ENCODE measurements at regions not wholly inside any gene's neighbourhood (a gene's known extent, or its start where the extent isn't known, plus 50 kb on each side); places are given as distances from the start of the nearest gene placed in this dataset.

DNA sequence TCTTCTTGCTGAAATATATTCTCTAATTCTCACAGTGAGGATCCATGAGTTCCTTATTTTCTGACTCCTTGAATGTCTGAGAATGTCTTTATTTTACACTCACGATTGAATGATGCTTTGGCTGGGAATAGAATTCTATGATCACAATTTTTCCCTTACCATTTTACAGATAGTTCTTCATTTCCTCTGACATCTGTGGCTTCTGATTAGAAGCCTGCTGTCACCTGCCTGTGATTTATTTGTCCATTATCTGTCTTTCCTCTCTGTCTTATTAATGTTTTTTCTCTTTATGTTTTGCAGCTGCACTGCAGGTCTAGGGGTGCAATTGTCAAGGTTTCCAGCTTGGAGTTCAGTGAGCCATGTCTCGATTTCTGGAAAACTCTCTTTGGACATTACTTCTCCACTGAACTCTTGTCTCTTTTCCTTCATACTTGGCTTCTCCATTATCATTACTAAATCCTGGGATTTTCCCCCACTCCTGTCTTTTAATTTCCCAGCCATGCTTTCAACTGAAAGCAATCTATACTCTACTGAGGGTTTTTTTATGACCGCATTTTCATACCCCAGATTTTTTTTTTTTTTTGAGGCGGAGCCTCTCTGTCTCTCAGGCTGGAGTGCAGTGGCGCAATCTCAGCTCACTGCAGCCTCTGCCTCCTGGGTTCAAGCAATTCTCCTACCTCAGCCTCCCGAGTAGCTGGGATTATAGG, 85.8 kb upstream of the PRNP start:
- no peak for DNase-seq

DNA sequence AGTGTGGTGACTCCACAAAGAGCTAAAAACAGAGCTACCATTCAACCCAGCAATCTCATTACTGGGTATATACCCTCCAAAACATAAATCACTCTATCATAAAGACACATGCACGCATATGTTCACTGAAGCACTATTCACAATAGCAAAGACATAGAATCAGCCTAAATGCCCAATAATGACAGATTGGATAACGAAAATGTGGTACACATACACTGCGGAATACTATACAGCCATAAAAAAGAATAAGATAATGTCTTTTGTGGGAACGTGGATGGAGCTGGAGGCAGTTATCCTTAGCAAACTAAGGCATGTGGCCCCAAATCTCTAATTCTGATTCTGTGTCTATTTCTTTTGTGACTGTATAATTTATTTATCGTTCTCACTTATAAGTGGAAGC, 89.0 kb upstream of the PRNP start:
- no peak for DNase-seq

DNA sequence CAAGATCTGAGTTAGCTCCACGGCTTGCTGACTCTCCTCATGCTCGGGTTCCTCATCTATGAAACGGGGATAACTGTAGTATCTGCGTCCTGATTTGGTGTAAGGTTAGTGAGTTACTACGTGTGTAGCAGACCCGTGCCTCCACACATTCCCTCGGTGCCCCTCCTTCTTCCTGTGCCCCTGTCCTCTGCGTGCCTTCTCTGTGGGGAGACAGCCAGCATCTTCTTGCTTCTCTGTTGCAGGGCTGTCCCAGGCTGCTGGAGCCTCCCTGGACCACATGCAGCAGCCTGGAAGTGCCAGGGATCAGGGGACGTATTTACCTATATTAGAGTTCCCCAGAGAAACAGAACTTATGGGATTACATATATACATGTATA, 93.1 kb upstream of the PRNP start:
- no peak for DNase-seq

DNA sequence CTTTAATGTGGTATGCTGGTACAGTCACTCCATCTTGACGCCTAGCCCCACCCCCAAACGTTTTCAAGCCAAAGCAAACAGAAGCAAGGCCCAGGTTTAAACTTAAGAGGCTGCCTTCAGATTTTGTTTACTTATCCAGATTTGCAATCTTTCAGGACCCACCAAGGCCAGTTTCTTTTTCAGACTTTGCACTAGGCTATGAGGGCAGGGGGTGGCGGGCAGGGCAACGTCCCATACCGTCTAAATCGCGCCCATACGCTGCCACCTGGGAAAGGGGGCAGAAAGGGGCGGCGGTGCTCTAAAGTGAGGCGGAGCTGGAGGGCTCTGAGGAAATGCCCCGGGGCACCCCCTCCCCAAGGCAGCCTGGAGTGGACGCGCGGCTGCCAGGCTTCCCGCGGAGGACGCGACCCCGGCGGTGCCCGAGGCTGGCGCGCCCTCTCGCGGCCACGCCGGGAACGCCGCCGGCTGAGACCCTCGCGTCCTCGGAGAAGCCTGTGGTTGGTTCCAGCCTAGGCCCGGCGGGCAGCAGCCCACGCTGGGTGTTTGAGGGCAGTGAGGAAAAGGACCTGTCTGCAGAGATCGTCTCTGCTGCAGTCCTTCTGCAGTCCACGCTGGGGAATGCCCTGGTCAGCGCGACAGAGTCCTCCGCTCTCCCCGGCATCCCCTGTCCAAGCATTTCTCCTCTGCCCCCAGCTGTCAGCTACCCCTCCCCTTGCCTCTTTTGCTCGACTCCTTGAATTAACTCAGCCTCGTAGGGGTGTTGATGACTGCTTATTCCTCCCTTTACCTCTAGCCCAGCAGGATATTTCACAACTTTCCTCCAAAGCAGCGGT, 93.7 kb upstream of the PRNP start:
- DNase-seq = peak in 1 of 2 experiments; percentile 35

DNA sequence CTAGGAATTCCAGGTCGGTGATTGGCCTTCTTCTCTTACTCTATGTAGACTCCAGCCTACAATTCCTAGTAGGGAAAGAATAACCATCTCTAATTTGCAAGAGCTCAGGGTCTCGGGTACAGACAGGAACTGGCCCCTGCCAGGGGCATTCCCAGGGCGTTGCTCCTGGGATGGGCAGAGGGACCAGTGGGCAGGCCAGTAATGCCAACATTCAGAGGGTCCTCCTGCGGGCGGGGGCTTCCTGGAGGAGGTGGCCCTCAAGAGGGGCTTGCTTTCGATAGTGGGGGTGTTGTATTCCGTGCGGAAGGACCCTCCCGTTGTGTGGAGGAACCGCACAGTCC, 94.3 kb upstream of the PRNP start:
- DNase-seq = no peak

DNA sequence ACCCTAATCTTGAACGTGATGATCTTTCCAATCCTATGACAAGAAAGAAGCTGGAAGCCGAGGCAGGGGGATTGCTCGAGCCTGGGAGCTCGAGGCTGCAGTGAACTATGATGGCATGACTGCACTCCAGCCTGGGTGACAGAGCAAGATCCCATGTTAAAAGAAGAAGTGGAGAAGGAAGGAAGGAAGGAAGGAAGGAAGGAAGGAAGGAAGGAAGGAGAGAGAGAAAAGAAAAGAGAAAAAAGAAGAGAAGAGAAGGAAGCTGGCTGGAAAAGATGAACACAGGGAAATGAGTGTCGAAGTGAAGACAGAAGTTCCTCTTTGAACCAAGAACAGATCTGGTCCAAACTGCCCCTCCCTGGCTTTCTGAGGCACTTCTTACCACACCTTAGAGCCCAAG, 100.5 kb upstream of the PRNP start:
- DNase-seq = no peak

DNA sequence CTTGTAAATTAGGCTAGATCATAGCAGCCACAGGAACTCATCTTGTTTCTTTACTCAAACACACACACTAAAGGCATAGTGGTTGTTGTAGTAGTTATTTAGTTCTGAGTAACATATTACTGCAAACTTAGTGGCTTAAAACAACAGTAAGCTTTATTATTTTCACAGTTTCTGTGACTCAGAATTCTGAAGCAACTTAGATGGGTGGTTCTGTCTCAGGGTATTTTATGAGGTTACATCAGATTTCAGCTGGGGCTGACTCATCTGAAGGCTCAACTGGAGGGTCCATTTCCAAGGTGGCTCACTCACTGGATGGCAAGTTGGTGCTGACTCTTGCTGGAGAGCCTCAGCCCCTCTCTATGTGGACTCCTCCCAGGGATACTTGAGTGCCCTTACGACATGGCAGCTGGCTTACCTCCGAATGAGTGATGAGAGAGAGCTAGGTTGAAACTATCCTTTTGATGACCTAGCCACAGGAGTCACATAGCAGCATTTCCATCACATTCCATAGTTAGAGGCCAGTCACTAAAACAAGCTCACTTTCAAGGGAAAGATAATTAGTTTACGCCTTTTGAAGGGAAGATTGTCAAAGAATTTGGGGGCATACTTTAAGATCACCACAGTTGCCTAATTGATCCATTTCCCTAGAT, 101.0 kb upstream of the PRNP start:
- no peak for DNase-seq

DNA sequence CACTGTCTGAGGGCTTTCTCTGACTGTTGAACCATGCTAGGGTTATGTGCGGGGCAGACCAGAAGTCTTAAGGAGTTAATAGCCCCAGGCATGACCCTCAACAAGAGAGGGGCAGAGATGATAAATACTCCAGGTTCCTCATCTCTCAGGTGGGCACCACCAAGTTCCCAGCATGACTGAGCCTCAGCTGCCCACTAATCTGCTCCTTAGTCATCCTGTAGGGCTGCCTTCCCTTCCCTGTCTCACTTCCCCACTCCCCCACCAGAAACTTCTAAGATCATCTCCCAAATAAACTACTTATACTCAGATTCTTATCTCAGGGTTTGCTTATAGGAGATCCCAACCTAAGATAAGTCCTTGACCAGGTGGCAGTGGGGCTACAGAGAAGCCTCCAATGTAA, 101.7 kb upstream of the PRNP start:
- no peak for DNase-seq

DNA sequence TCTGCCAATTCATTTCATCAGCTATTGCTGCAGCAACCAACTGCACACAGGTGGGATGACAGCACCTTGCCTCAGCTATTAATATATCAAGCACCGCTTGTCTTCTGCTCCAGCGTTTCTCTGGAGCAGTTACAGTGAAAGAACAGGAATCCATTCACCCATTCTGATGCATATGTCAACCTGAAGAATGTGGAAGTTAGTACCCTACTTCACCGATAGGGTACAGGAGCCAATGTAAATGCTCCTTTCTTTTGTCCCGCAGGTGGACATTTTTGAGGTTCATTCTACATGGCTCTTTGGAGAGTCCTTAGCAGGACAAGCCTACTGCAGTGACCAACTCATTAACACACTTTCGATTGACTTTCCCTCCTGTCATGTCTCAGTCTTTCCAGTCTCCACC, 104.4 kb upstream of the PRNP start:
- no peak for DNase-seq

DNA sequence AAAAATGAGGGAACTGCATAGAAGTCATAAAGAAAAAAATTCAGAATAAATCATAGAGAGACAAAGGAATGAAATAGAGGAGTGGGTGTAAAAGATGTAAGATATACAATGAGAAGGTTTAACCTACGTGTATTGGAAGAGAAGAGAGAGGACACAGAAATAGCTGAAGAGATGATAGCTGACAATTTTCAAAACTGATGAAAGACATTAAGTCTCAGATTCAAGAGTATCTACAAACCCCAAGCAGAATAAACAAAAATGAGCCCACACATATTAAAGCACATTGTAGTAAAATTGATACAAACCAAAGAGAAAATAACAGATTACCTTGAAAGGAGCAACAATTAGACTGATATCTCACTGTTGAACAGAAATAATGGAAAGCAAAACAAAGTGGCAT, 107.9 kb upstream of the PRNP start:
- no peak for DNase-seq

DNA sequence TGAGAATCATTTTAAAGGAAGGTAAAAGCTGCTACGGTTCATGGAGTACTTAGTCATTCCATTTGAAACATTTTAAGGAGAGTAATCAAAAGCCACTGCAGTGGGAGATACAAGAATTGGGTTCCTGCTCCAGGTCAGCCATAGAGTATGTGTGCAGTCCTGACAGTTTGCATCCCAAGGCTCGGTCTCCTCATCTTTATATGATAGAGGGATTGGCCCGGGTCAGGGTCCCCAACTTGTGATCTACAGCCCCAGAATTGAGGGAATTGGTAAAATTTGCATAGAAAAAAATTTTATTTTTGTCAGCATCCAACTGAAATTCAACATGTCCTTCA, 111.9 kb upstream of the PRNP start:
- DNase-seq = no peak

DNA sequence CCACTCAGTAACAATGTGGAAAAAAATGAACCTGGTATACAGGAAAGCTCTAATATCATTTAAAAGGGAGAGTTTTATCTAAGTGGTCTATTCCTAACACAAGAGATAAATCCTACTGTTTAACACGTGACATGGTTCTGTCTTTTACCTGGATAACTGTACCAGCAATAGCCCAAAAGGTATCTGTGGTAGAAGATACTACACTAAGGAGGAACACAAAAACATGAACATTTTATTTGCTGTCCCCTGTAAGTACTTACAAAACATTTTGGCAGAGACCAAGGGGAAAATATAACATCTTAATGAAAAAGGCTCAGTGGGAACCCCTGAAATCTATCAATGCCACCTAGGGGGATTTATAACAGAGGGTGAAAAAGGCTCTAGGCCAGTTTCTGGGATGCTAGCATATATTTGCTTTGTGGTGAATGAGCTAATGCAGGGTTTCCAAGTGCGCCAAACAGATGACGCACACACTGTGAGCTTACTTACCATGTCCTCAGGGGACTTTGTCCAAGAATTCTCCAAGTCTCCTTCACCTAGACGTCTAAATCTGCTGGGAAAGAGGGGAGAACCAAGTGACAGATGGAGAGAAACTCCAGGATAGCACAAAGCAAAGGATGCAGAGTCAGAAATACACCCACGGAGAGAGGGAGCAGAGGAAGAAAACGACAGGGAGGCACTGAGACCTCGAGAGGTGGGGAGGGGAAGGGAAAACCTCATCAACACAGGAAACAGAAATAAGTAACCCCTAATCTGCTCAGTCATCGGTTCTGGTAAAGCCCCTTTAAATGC, 112.5 kb upstream of the PRNP start:
- no peak for DNase-seq

DNA sequence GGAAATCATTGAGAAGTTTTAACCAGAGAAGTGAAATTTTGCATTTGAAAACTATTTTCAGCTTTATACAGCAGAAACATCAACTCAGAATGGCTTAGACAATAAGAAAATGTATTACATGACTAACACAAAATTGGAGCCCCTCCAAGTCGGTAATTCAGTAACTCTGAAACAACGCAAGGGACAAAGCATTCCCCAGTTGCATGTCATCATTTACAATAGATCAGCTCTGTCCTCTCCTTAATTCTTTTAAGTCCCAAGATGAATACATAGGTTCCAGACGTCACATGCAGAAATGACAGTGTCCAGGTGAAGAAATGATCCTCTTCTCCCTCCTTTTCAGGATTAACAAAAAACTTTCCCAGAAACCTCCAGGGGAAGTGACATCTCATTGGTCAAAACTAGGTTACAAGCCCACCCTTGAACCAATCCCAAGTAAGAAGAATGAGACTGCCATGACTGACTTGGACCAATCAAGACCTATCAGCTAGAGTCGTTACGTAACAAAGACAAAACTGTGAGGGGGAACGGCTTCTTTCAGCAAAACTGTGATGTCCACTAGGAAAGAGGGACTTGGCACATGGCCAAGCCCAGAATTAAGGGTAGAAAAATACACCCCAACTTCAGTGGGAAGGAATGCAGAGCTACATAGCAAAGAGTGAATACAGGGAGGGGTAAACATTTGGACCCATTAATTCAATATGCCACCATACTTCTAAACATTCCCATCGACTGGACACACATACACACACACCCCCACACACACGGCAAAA, 114.3 kb upstream of the PRNP start:
- no peak for DNase-seq

DNA sequence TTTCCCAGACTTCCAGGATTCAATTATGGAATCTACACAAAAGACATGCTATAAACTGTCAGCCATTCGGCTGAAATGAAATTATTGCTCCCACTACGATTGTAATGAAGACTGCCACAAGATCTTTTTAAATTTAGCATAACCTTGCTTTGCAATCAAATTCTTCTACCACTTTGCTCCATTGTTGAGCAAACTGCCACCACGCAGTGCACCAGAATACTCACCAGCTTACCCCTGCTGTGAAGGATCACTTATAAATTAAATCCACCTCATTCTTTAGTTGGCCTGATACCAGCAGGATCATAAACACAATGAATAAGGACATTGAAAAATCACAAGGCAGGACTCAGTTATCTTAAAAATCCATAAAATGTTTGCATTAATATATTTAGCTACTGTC, 116.4 kb upstream of the PRNP start:
- DNase-seq = no peak

DNA sequence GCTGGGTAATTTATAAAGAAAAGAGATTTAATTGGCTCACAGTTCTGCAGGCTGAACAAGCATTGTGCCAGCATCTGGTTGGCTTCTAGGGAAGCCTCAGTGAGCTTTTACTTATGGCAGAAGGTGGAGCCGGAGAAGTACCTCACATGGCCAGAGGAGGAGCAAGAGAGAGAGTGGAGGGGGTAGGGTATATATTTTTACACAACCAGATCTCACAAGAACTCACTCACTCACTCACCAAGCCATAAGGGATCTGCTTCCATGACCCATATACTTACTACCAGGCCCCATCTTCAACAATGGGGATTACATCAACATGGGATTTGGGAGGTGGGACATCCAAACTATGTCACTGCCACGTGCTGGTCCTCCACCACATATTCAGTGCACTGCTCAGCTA, 117.2 kb upstream of the PRNP start:
- no peak for DNase-seq

DNA sequence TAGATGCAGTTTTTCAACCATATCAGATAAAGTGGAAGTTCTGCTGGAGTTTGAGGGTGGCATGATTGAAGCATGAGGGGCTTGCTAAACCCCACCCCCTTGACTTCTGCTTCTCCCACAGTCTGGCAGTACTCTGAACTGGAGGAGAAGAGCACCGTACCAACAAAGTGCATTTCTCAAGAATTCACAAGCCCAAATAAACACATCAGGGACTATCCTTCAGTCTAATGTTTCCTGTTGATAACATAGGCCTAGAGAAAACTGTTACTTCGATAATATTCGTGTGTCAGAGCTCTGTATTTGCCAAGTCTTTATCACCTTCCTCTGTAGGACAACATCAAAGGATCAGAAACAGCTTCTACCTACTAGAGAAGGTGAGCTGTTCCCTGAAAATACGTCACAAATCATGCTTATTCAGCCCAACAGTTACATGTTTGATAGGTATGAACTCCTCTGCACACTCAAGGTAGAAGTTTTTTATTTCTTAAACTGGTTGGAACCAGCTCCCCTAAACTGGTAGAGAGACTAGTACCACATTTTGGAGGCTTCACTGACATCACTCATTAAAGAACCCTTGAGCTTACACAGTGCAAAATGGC, 117.8 kb upstream of the PRNP start:
- DNase-seq = no peak

DNA sequence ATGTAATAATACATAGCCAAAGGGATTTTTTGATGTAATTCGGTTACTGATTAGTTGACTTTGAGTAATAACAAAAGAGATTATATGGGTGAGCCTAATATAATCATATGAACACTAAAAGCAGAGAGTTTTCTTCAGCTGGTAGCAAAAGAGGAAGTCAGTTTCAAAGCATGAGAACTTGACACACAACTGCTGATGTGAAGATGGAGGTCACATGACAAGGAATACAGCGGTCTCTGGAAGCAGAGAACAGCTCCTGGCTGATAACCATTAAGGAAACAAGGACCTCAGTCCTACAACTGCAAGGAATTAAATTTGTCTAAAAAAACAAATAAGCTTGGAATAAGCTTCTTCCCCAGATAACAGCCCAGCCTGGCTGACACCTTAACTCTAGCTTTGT, 119.1 kb upstream of the PRNP start:
- DNase-seq = no peak

DNA sequence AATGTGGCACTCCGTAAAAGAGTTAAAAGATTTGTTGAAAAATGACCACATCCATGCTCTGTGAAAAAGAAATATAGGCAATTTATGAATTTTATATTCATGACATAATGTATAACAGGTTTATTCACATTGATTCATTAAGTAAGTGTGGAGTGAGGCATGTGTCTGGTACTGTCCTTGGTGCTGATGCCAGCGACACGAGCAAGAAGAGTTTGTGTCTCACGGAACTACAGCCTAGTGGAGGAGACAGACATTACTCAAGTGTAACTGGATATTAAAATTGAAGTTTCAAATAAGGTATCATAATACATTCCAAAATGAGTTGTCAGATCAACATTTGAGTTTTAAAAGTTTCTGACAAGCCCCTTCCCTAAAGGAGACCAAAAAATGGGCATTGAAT, 122.7 kb upstream of the PRNP start:
- DNase-seq = no peak

DNA sequence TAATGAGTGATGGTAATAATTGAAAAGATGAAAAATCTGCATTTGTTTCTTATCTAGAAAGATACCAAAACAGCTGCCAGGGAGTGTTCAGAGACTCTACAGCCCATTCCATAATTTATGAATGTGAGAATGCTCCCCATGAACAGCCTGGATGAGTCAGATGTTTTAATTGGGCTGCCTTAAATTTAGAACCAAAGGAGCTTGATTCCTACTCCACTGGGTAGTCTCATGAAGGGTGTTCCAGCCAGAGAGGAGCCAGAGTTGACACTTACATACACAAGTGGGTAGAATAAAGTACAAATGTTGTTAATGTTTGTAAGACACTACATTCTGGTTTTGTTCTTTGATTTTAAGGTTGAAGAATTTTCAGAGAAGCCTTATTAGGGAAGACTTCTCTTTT, 123.2 kb upstream of the PRNP start:
- no peak for DNase-seq

DNA sequence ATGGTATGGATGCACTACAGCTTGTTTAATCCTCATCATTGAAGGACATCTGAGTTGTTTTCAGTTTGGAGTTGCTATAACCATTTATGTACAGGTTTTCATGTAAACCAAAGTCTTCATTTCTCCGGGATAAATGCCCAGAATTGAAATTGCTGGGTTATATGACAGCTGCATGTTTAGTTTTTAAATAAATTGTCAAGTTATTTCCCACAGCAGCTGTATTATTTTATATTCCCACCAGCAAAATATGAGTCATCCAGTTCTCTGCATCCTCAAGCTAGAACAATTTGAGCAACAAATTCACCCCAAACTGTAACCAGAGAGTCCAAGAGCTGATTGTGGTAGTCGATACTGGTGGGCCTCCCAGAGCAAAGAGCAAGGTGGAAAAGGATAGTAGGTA, 125.6 kb upstream of the PRNP start:
- no peak for DNase-seq

DNA sequence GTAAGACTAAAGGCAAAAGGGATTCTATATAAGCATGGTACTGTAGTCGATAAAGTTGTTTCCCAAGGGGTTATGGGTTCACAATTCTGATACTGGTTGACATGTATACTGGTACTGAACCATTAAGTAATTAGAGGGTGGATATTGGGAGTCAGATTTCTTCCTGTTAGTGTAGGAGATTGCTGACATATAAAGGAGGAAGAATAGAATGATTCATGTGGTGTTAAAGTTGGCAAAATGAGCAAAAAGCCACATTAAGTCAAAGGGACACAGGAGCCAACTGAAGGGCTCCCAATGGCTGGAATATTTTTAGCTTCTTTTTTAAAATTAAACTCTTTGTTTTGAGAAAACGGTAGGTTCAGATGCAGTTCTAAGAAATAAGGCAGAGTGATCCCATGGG, 126.3 kb upstream of the PRNP start:
- DNase-seq = no peak

DNA sequence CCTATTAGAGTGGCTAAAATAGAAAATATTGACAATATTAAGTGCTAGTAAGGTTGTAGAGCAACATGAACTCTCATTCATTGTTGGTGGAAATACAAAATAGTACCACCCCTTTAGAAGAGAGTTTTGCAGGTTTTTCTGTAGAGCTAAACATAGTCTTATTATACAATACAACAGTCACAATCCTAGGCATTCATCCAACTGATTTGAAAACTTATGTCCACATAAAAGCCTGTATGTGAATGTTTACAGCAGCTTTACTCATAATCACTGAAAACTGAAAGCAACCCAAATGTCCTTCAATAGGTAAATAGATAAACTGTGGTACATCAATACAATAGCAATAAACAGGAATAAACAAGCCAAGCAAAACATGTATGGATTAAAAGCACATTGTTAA, 127.2 kb upstream of the PRNP start:
- DNase-seq = no peak

DNA sequence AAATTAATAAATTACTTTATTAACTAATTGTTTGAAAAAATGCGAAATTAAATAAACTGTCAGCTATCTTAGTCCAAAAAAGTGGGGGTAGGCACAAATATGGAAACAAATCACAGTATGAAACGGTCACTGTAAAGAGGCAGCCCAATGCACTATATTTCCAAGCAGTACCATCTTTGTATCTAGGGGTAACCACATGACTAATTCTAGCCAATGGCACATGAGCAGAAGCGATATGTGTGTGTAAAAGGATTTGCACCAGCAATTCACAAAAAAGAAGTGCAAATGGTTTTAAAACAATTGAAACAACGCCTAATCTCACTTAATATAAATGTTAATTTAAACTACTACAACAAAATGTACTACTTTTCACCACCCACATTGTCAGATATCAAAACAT, 129.5 kb upstream of the PRNP start:
- DNase-seq = no peak

Measured in NCI-H1930 (cell line).